Stimulated activated CD4-positive, alpha-beta T cell treated with anti-CD3 and anti-CD28 coated beads, Interleukin-15, amount 100 ng/mL, for 24 hours (primary cell): ENCODE measurements at regions not wholly inside any gene's neighbourhood (a gene's known extent, or its start where the extent isn't known, plus 50 kb on each side); places are given as distances from the start of the nearest gene placed in this dataset.

ENCODE experiments used
- DNase-seq: peaks from one replicate; pipeline ENCODE4 v3.0.0-alpha.2; 2020

GRCh38 chr17:77366206-77366557, 225.4 kb downstream of the SEC14L1 start:
- DNase-seq: no peak

GRCh38 chr17:77366558-77367245, 225.9 kb downstream of the SEC14L1 start:
- DNase-seq: no peak

- no peak for DNase-seq
These were observed 228.8 kb downstream of the SEC14L1 start for GRCh38 chr17:77369544-77369971.

- no peak for DNase-seq
These were observed 229.8 kb downstream of the SEC14L1 start for GRCh38 chr17:77370586-77370985.

GRCh38 chr17:77371117-77371887, 230.5 kb downstream of the SEC14L1 start:
- DNase-seq: no peak

- no peak for DNase-seq
These were observed 231.2 kb downstream of the SEC14L1 start for GRCh38 chr17:77371888-77372443.

GRCh38 chr17:77372444-77373298, 231.9 kb downstream of the SEC14L1 start:
- DNase-seq: peak; percentile 78

GRCh38 chr17:77373299-77374169, 232.8 kb downstream of the SEC14L1 start:
- peak; percentile 39 for DNase-seq

GRCh38 chr17:77374170-77374936, 233.6 kb downstream of the SEC14L1 start:
- peak; percentile 85 for DNase-seq

GRCh38 chr17:77375108-77375916, 234.5 kb downstream of the SEC14L1 start:
- DNase-seq: peak; percentile 42

- DNase-seq: peak; percentile 88
These were observed 235.3 kb downstream of the SEC14L1 start for GRCh38 chr17:77375917-77376651.

GRCh38 chr17:77376795-77377709, 236.3 kb downstream of the SEC14L1 start:
- DNase-seq: no peak

- DNase-seq: no peak
These were observed 237.0 kb downstream of the SEC14L1 start for GRCh38 chr17:77377710-77378235.

GRCh38 chr17:77378318-77379064, 237.7 kb downstream of the SEC14L1 start:
- no peak for DNase-seq

- no peak for DNase-seq
These were observed 238.3 kb downstream of the SEC14L1 start for GRCh38 chr17:77379065-77379428.

GRCh38 chr17:77379832-77380231, 239.1 kb downstream of the SEC14L1 start:
- DNase-seq: no peak

- DNase-seq: no peak
These were observed 239.8 kb downstream of the SEC14L1 start for GRCh38 chr17:77380395-77381184.
